ENCODE measurements at regions not wholly inside any gene's neighbourhood (a gene's known extent, or its start where the extent isn't known, plus 50 kb on each side); places are given as distances from the start of the nearest gene placed in this dataset.

DNA sequence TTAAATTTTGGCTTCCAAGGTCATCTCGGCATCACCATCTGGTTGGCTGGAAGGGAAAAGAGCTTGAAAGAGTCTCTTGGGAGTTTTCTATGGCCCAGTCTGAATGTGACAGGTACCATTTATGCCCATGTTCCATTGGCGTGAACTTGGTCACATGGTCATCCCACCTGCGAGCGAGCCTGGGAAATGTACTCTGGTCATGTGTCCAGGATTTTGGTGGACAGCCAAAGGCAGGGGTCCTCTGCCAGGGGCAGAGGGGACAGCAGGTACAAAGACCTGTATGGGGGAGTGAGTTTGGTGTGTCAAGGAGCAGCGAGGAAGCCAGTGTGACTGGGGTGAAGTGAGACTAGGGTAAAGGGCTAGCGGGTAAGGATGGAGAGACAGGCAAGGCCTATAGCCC is 112.6 kb downstream of the CDC5L start:
- DNase-seq = no peak

DNA sequence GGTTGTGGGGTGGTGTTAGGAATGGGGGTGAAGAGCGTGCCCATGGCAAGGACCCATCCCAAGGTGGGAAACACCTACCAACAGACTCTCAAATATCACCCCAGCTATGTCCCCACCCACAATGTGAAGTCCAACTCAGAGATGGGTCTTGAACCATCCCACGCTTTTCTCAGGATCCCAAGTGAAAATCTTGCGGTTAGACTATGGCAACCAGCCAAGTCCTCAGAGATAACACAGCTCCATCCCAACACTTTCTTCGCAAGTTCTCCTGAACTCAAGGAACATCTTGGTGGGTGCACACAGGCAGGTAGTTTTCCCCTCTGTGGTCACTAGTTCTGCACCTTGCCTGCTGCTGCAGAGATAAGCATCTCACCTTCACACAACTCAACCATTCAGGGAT is 116.0 kb downstream of the CDC5L start:
- DNase-seq = no peak

DNA sequence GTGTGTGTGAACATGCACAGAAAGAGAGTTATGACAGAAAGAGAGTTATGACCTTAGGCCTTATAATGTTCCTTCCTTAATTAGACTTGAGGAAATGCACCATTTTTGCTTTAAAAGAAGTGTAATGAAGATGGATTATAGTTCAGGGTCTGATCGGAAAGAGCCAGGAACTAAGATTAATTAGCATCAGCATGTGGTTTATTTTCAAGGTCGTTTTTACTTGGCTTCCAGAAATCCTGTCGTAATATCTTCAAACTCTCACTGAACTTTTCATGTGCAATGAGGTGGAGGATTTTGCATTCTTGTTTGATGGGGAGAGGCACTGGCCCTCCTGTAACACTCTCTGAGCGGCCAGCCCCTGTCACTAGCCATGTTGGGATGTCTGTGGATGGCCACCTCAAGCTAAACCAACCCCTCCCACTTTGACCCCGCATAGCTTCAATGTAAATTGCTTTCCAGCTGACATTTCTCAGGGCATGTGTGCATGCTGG is 116.8 kb downstream of the CDC5L start:
- DNase-seq = no peak

DNA sequence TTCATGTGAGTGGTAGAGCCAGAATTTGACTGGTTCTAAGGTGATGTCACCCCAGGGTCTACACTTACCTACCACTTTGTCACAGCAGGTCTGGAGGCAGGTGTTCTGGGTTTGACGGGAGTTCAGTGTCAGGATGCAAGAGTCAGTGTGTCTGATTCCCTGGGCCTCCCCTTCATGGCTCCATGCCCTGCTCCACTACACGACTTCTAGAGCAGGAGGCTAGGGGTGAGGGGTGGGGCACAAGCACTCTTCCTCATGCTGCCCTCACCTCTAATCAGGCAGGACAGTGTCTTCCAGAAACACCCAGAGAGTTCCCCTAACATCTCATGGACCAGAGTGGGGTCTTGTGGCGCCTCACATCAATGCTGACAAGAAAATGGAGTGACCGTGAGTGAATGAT is 118.2 kb downstream of the CDC5L start:
- no peak for DNase-seq

DNA sequence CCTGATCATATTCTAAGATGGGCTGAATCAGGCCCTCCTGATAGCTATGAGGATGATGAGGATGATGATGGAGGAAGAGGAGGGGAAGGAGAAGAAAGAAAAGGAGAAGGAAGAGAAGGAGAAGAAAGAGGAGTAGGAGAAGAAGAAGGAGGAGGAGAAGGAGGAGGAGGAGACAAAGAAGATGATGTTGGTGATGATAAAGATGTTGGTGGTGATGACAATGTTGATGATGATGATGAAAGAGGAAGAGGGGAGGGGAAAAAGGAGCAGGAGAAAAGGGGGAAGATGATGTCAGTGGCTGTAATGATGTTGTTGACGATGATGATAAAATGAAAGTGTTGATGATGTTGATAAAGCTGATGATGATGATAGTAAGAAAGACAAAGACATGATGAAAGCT is 119.5 kb downstream of the CDC5L start:
- DNase-seq = no peak

GRCh38 chr6:44508646-44509045 is 121.1 kb downstream of the CDC5L start:
- no peak for DNase-seq

DNA sequence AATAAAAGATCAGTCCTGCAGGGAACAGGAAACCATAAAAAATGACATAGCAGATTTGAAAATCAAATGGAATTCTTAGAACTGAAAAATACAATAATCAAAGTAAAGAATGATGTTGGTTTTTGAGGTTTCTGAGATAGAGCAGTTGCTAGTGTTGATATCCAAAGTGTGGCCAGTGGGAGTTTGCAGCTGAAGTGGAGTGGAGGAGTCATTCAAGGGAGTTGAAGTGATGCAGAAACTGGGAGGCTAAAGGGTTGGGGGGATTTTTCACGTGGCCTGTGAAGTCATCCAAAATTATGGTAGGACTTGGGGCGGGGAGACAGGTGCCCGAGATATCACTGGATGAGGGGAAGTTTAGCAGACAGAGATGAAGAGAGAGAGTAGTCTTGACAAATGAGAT is 123.6 kb downstream of the CDC5L start:
- DNase-seq = no peak

DNA sequence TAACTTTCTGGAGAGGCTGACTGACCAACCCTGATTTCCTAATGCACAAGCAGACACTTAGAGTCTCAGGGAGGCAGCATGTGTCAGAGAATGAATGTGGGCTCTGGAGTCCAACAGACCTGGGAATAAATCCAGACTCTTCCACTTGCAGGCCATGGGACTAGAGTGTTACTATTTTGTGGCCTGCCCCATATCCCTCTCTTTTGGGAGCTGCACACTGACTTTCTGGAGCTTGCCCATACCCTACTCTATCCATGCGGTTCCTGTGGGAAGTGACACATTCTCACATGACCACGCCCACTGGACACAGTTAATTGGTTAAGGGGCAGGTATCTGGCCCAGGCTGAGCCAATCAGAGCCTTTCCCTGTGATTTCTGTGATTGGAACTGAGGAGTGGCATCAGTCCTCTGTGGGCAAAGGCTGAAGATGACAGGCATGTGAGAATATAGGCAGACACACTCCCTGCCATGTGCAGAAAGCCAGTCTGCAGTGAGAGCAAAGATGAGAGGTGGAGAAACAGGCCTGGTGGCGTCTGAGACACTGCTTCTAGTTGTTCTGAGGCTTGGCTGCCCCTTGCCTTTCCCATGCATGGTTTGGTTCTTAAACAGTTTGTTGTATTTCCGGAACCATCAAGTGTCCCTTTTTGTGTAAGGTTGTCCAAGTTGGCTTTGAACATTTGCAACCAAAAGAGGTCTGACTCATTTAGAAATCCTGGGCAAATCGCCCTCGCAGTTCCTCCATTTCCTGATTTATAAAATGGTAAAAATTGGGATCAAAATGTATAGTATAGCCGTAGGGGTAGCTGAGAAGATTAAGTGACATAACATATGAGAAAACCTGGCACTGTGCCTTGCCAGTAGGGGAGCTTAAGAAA is 125.6 kb downstream of the CDC5L start:
- no peak for DNase-seq

GRCh38 chr6:44514085-44514484 is 126.6 kb downstream of the CDC5L start:
- no peak for DNase-seq

- DNase-seq = no peak
These were observed 127.2 kb downstream of the CDC5L start for GRCh38 chr6:44514576-44515193.

DNA sequence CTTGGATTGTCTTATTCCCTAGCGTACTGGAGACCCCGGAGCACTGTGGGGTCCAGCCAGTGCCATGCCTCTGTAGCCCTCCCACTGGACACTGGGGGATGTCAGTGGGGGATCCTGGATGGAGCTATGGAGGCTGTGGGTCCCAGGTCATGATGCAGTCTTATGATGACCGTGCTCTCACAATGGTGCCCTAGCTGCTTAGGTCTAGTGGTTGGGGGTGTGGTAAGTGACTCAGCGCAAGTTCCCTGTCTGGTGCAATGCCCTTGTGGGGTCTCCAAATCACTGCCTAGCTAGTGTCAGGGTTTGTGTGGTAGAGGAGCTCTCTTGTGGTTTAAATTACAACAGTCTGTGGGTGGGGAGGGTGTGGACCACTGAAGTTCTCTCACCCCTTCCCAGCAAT is 135.4 kb downstream of the CDC5L start:
- no peak for DNase-seq

DNA sequence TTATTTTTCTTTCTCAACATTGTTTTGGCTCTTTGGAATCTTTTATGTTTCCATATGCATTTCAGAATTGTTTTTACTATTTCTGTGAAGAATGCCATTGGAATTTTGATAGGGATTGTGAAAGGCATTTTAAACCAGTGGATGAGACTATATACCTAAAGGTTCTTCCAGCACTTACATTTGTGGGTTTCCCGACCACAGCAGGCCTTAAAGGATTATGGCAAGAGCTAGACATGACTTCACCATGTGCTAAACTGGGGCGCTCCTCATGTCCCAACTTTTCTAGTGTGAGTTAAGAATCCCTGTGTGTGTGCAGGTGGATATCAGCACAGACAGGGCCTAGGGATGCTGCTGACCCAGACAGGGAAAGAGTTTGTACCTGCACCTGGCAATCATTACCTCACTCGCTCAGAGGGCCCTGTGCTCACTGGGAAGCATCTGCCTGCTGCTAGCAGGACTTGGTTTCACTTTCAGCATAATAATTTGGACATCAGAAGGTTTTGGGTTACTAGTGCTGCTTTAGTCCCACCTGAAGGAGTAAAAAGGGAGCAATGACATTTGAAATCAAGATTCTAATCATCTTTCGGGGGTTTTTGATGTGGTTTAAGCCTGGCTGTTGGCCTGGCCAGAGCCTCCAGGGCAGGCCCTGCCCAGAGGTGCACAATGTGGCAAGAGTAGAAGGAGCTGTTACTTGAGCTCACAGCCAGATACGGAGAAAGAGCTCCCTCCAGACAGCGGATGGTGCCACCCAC is 137.1 kb downstream of the CDC5L start:
- DNase-seq = no peak

- no peak for DNase-seq
These were observed 138.3 kb downstream of the CDC5L start for GRCh38 chr6:44525761-44526351.

DNA sequence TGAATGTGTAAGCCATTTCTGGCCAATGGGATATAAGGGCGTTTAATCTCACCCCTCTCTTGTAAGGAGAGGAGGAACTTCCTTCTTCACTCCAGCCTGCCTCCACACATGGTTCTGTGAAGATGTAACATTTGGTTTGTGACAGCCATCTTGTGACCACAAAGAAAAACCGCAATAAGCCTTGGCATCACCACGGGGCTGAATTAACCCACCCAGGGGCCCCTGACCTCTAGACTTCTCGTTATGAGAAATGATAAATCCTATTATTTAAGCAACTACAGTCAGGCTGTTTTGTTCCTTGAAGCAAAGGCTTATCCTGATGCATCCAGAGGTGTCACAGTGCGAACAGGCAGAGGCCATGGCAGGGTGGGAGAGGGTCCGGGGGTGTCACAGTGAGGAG is 139.7 kb downstream of the CDC5L start:
- DNase-seq = no peak

- no peak for DNase-seq
These were observed 140.3 kb downstream of the CDC5L start for GRCh38 chr6:44527583-44528369.

DNA sequence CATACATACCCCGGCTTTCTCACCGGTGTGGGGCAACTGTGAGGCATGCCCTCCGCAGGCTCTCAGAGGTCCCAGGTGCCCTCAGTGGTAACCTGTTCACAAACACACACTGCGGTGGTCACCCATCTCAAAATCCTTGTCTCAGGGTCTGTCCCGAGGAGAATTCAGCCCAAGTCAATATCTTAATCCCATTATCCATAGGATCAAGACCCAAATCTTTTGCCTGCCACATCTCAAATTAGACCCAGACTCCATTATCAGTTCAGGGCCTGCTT is 140.8 kb downstream of the CDC5L start:
- DNase-seq = no peak

- no peak for DNase-seq
These were observed 141.2 kb downstream of the CDC5L start for GRCh38 chr6:44528716-44529115.

DNA sequence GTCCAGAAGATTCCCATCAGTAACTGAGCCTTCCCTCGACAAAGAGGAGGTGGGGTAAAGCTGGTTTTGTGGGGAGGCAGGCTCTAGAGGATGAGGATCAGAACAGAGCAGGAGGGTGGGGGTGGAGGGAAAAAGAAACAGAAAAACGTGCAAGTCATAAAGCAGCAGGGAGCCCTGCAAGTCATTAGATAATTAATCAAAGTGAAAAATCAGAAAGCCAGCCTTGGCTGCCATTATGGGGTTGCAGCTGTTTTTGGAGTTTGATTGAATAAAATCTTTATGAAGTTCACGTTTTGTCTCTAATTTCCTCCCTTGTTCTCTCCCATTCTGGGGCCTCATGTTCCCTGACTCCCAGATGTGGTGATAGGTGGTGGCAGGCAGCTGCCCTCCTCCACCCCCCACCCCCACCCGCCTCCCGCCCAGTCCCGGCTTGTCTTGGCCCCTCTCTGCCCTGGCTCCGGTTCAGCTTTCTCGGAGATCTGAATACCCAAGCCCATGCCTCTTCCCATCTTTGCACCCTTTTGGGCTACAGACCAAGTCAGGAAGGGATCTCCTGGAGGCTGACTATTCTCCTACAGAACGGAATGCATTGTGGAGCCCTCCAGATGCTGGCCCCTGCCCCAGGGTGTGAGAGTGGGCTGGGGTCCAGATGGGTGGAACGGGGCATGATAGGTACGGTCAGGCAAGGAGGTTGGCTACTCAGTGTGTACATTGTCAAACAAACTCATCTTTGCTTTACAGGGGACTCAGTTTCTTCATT is 141.8 kb downstream of the CDC5L start:
- no peak for DNase-seq

DNA sequence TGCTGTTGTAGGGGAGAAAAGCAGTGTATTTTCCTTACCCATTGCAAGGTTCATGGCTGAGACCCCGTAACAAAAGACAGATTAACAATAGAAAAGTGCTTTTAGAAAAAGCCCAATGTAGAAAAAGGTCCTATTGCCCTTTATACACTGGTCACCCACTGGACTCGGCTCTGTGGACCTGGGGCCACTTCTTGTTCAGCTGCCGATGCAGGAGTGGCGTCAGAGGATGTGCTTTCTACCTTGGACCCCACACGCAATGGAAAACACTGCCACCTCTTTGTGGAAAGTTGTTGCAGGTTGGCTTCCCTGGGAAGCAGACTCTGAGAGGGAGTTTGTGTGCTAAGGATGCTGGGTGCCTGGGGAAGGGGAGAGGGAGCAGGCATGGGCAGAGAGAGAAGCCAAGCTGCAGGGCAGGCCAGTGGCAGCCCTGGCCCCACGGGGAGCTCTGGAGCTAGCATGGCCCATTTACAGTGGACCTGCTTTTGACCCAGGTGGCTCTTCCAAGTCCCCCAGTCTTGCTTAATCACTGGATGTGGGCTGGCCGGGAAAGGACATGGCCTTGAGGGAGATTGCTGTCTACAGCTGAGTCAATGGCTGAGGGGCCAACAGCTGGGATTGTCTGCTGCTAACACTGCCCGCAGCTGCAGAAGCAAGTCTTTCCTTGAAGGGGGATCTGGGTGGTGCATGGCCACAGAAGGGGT is 142.9 kb downstream of the CDC5L start:
- no peak for DNase-seq

DNA sequence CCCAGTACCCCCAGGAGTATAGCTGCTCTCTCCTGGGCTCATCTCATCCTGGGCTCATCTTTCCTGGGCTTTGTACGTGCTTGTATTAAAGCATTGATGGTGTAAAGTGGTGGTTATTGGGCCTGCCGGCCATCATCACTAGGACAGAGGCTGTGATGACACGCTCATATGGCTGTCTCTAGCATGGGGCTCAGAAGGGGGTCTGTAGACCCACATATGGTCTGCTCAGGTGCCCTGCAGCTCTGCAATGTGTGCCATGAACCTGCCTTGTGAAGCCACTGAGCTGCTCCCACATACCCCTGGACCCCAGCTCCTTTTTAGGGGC is 143.4 kb downstream of the CDC5L start:
- no peak for DNase-seq

GRCh38 chr6:44531442-44532015 is 144.0 kb downstream of the CDC5L start:
- DNase-seq = no peak
